ENCODE measurements at regions not wholly inside any gene's neighbourhood (a gene's known extent, or its start where the extent isn't known, plus 50 kb on each side); places are given as distances from the start of the nearest gene placed in this dataset.

GRCh38 chr2:225104971-225105370 is 62.7 kb upstream of the DOCK10 start:
- Histone ChIP-seq H3K27ac (ENCODE audit: low read length) (no peak overlapping the region), H3K4me3 (ENCODE audit: low read depth in 2 of 2, low read length in 2 of 2) (no peak overlapping the region), H3K9me3 (ENCODE audit: control insufficient read depth, insufficient read depth, low read depth, low read length) (peaks cover 3% of the 10 kb centered on the region; the same call in 1 of the 2 replicates), H3K27me3 (ENCODE audit: control insufficient read depth, insufficient read depth, low read length) (no peaks in the 10 kb centered on the region), H3K4me1 (ENCODE audit: control insufficient read depth, insufficient read depth, low read length) (peaks cover 6% of the 10 kb centered on the region), H3K36me3 (ENCODE audit: control insufficient read depth, insufficient read depth, low read length) (no peaks in the 10 kb centered on the region)
- DNase-seq (ENCODE audit: low read depth, low spot score), result no peak
- no TSS peak for BruUV-seq (replicated peaks)
- intact Hi-C loops (cut with micrococcal nuclease; ENCODE audit: unreplicated experiment) (no loop called here), in situ Hi-C loops (cut with HindIII; ENCODE audit: low pct_unique_long_range_greater_than_20kb, low sequenced_read_pairs) (no loop called here)
- ChIA-PET CTCF (no interaction called here), POLR2A (no interaction called here)
- no peak for TF ChIP-seq SIN3A (IDR thresholded peaks at IDR 0.05; ENCODE audit: borderline replicate concordance, insufficient read depth, low read depth, low read length)
- TF ChIP-seq TCF7L2 (IDR thresholded peaks at IDR 0.05; ENCODE audit: low read depth, low read length), result no peak
- no peak for TF ChIP-seq REST (IDR thresholded peaks at IDR 0.05; ENCODE audit: insufficient read depth in 1 of 2, low read depth in 2 of 2, low read length in 1 of 2)
- no peak for TF ChIP-seq CTCF (IDR thresholded peaks at IDR 0.05)
- TF ChIP-seq POLR2AphosphoS5 (IDR thresholded peaks at IDR 0.05; ENCODE audit: low read depth, low read length), result no peak
- no peak for ATAC-seq

GRCh38 chr2:225104321-225104720 is 62.1 kb upstream of the DOCK10 start:
- Histone ChIP-seq H3K27me3 (ENCODE audit: control insufficient read depth, insufficient read depth, low read length) (no peaks in the 10 kb centered on the region), H3K4me1 (ENCODE audit: control insufficient read depth, insufficient read depth, low read length) (peaks cover 6% of the 10 kb centered on the region), H3K27ac (ENCODE audit: low read length) (no peak overlapping the region), H3K36me3 (ENCODE audit: control insufficient read depth, insufficient read depth, low read length) (no peaks in the 10 kb centered on the region), H3K4me3 (ENCODE audit: low read depth in 2 of 2, low read length in 2 of 2) (no peak overlapping the region), H3K9me3 (ENCODE audit: control insufficient read depth, insufficient read depth, low read depth, low read length) (peaks cover 5% of the 10 kb centered on the region; the same call in 1 of the 2 replicates)
- in situ Hi-C loops (cut with HindIII; ENCODE audit: low pct_unique_long_range_greater_than_20kb, low sequenced_read_pairs), result no loop called here
- no TSS peak for BruUV-seq (replicated peaks)
- no peak for ATAC-seq
- ChIA-PET CTCF (no interaction called here), POLR2A (interaction anchor here (0.6 kb wide), 1 partner anchor 103 kb away, joined by 10 read pairs; no protein-coding TSS in a partner anchor)
- DNase-seq (ENCODE audit: low read depth, low spot score), result no peak
- TF ChIP-seq POLR2AphosphoS5 (IDR thresholded peaks at IDR 0.05; ENCODE audit: low read depth, low read length), result no peak
- no peak for TF ChIP-seq TCF7L2 (IDR thresholded peaks at IDR 0.05; ENCODE audit: low read depth, low read length)
- no peak for TF ChIP-seq CTCF (IDR thresholded peaks at IDR 0.05)
- no peak for TF ChIP-seq REST (IDR thresholded peaks at IDR 0.05; ENCODE audit: insufficient read depth in 1 of 2, low read depth in 2 of 2, low read length in 1 of 2)
- TF ChIP-seq SIN3A (IDR thresholded peaks at IDR 0.05; ENCODE audit: borderline replicate concordance, insufficient read depth, low read depth, low read length), result no peak
- intact Hi-C loops (cut with micrococcal nuclease; ENCODE audit: unreplicated experiment), result no loop called here

All from Panc1 (cell line).